Adrenal gland (tissue), 5 donors: ENCODE measurements at regions not wholly inside any gene's neighbourhood (a gene's known extent, or its start where the extent isn't known, plus 50 kb on each side); places are given as distances from the start of the nearest gene placed in this dataset.

Experiments
- POLR2A ChIP-seq, 2 donors: fragments of 450-650 bp; IDR thresholded peaks; one replicate each; pipeline ENCODE4 v1.6.1; 2017; ENCODE audit warnings: antibody characterized with exemption in 2 of 2, mild to moderate bottlenecking in 2 of 2, moderate library complexity in 1 of 2
- TF ChIP-seq, protein P1 (sequence below), 6 experiments: fragments of 450-650 bp in 4 of 6; fragments of 200-600 bp in 2 of 6; sonication (generic) in 1 of 6; IDR thresholded peaks; 1 replicate in 5 of 6; 2 replicates in 1 of 6; pipeline versions ENCODE4 v1.5.1 to v1.8.0; 2016 to 2021; ENCODE audit warnings: antibody characterized with exemption in 6 of 6, mild to moderate bottlenecking in 2 of 6, moderate library complexity in 1 of 6
- donor health status: DM: no; HTN: no; CAD: no.

DNA sequence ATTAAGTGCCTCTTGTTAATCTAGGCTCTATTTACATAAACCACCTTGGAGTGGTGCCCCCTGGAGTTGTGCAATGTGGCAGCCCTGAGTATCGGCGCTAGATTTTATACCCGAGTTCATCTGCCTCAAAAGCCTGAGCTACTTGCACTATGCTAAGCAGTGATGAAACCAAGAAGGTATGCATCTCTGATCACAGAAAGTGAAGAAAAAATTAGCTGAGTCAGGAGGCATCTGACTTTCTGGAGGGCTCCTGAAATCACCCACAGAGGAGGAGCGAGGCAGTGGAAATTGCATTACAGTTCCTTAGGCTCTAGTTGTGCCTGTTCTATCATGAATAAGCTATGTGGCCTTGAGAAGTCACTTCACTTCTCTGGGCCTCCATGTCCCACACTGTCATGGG is 80.3 kb upstream of the PSMD7 start:
- TF ChIP-seq, protein P1, sequence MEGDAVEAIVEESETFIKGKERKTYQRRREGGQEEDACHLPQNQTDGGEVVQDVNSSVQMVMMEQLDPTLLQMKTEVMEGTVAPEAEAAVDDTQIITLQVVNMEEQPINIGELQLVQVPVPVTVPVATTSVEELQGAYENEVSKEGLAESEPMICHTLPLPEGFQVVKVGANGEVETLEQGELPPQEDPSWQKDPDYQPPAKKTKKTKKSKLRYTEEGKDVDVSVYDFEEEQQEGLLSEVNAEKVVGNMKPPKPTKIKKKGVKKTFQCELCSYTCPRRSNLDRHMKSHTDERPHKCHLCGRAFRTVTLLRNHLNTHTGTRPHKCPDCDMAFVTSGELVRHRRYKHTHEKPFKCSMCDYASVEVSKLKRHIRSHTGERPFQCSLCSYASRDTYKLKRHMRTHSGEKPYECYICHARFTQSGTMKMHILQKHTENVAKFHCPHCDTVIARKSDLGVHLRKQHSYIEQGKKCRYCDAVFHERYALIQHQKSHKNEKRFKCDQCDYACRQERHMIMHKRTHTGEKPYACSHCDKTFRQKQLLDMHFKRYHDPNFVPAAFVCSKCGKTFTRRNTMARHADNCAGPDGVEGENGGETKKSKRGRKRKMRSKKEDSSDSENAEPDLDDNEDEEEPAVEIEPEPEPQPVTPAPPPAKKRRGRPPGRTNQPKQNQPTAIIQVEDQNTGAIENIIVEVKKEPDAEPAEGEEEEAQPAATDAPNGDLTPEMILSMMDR (IDR thresholded peaks at IDR 0.05): no peak
- no peak for TF ChIP-seq POLR2A (IDR thresholded peaks at IDR 0.05)
